Panc1 (cell line): ENCODE measurements at regions not wholly inside any gene's neighbourhood (a gene's known extent, or its start where the extent isn't known, plus 50 kb on each side); places are given as distances from the start of the nearest gene placed in this dataset.

Experiments
- CTCF ChIP-seq: fragments of 450-650 bp; IDR thresholded peaks from 2 replicates; pipeline ENCODE4 v1.5.1; 2017; ENCODE audit warnings: mild to moderate bottlenecking
- POLR2AphosphoS5 ChIP-seq: IDR thresholded peaks from 2 replicates; pipeline ENCODE4 v1.6.1; 2012; ENCODE audit warnings: mild to moderate bottlenecking, low read depth, low read length, moderate library complexity
- TCF7L2 ChIP-seq: IDR thresholded peaks from 2 replicates; pipeline ENCODE4 v1.6.1; 2011; ENCODE audit warnings: mild to moderate bottlenecking, low read depth, low read length, inconsistent platforms

GRCh38 chr5:159631001-159631400 lies 285.3 kb upstream of the ADRA1B start:
- TF ChIP-seq CTCF (no peak), TCF7L2 (no peak), POLR2AphosphoS5 (no peak)
